ENCODE measurements at regions not wholly inside any gene's neighbourhood (a gene's known extent, or its start where the extent isn't known, plus 50 kb on each side); places are given as distances from the start of the nearest gene placed in this dataset.

GRCh38 chr13:74372511-74372910, 238.3 kb upstream of the KLF12 start:
- no peaks in the 10 kb centered on the region for H3K9me3 ChIP-seq
- no peaks in the 10 kb centered on the region for H3K36me3 ChIP-seq (replicated peaks)
- no peak overlapping the region for H3K4me3 ChIP-seq
- no peaks in the 10 kb centered on the region for H3K27me3 ChIP-seq (ENCODE audit: low read depth)
- no peak for DNase-seq (ENCODE audit: low spot score in 2 of 2)
- in situ Hi-C loops (cut with MboI; ENCODE audit: low sequenced_read_pairs): no loop called here
- no peaks in the 10 kb centered on the region for H3K4me1 ChIP-seq

- DNase-seq (ENCODE audit: low spot score in 2 of 2): no peak
- no peaks in the 10 kb centered on the region for H3K4me1 ChIP-seq
- no peaks in the 10 kb centered on the region for H3K9me3 ChIP-seq
- in situ Hi-C loops (cut with MboI; ENCODE audit: low sequenced_read_pairs): no loop called here
- H3K4me3 ChIP-seq: no peak overlapping the region
- H3K27me3 ChIP-seq (ENCODE audit: low read depth): no peaks in the 10 kb centered on the region
- H3K36me3 ChIP-seq (replicated peaks): no peaks in the 10 kb centered on the region
Measured at GRCh38 chr13:74367193-74367592, 233.0 kb upstream of the KLF12 start.

GRCh38 chr13:74361274-74361673, 227.1 kb upstream of the KLF12 start:
- no peaks in the 10 kb centered on the region for H3K27me3 ChIP-seq (ENCODE audit: low read depth)
- no peak for DNase-seq (ENCODE audit: low spot score in 2 of 2)
- no peaks in the 10 kb centered on the region for H3K4me1 ChIP-seq
- H3K4me3 ChIP-seq: no peak overlapping the region
- in situ Hi-C loops (cut with MboI; ENCODE audit: low sequenced_read_pairs): no loop called here
- H3K36me3 ChIP-seq (replicated peaks): no peaks in the 10 kb centered on the region
- H3K9me3 ChIP-seq: no peaks in the 10 kb centered on the region

- H3K36me3 ChIP-seq (replicated peaks): no peaks in the 10 kb centered on the region
- no peak overlapping the region for H3K4me3 ChIP-seq
- no peaks in the 10 kb centered on the region for H3K4me1 ChIP-seq
- in situ Hi-C loops (cut with MboI; ENCODE audit: low sequenced_read_pairs): no loop called here
- H3K27me3 ChIP-seq (ENCODE audit: low read depth): no peaks in the 10 kb centered on the region
- no peak for DNase-seq (ENCODE audit: low spot score in 2 of 2)
- H3K9me3 ChIP-seq: no peaks in the 10 kb centered on the region
Measured at GRCh38 chr13:74346960-74347359, 212.8 kb upstream of the KLF12 start.

- no peak overlapping the region for H3K4me3 ChIP-seq
- no peaks in the 10 kb centered on the region for H3K27me3 ChIP-seq (ENCODE audit: low read depth)
- H3K9me3 ChIP-seq: no peaks in the 10 kb centered on the region
- no peaks in the 10 kb centered on the region for H3K4me1 ChIP-seq
- no peaks in the 10 kb centered on the region for H3K36me3 ChIP-seq (replicated peaks)
- DNase-seq (ENCODE audit: low spot score in 2 of 2): no peak
- in situ Hi-C loops (cut with MboI; ENCODE audit: low sequenced_read_pairs): no loop called here
Measured at GRCh38 chr13:74338341-74338740, 204.1 kb upstream of the KLF12 start.

GRCh38 chr13:74336546-74336945, 202.3 kb upstream of the KLF12 start:
- Histone ChIP-seq H3K4me3 (no peak overlapping the region), H3K9me3 (no peaks in the 10 kb centered on the region), H3K27me3 (ENCODE audit: low read depth) (no peaks in the 10 kb centered on the region; the same call in 1 of the 2 replicates), H3K36me3 (replicated peaks) (no peaks in the 10 kb centered on the region), H3K4me1 (no peaks in the 10 kb centered on the region)
- DNase-seq (ENCODE audit: low spot score in 2 of 2): no peak
- in situ Hi-C loops (cut with MboI; ENCODE audit: low sequenced_read_pairs): no loop called here

GRCh38 chr13:74335370-74335769, 201.2 kb upstream of the KLF12 start:
- H3K4me1 ChIP-seq: no peaks in the 10 kb centered on the region

GRCh38 chr13:74329962-74330361, 195.8 kb upstream of the KLF12 start:
- Histone ChIP-seq H3K4me3 (no peak overlapping the region), H3K9me3 (no peaks in the 10 kb centered on the region), H3K27me3 (ENCODE audit: low read depth) (no peaks in the 10 kb centered on the region; the same call in 1 of the 2 replicates), H3K4me1 (no peaks in the 10 kb centered on the region), H3K36me3 (replicated peaks) (no peaks in the 10 kb centered on the region)
- no peak for DNase-seq (ENCODE audit: low spot score in 2 of 2)
- in situ Hi-C loops (cut with MboI; ENCODE audit: low sequenced_read_pairs): no loop called here

More at GRCh38 chr13:74335370-74335769, 201.2 kb upstream of the KLF12 start:
- Histone ChIP-seq H3K36me3 (replicated peaks) (no peaks in the 10 kb centered on the region), H3K27me3 (ENCODE audit: low read depth) (no peaks in the 10 kb centered on the region; the same call in 1 of the 2 replicates), H3K9me3 (no peaks in the 10 kb centered on the region), H3K4me3 (no peak overlapping the region)
- in situ Hi-C loops (cut with MboI; ENCODE audit: low sequenced_read_pairs): no loop called here
- no peak for DNase-seq (ENCODE audit: low spot score in 2 of 2)

GRCh38 chr13:74325106-74325505, 190.9 kb upstream of the KLF12 start:
- no peaks in the 10 kb centered on the region for H3K36me3 ChIP-seq (replicated peaks)
- no peak for DNase-seq (ENCODE audit: low spot score in 2 of 2)
- no peak overlapping the region for H3K4me3 ChIP-seq
- H3K9me3 ChIP-seq: no peaks in the 10 kb centered on the region
- H3K4me1 ChIP-seq: no peaks in the 10 kb centered on the region; the same call in 1 of the 2 replicates
- H3K27me3 ChIP-seq (ENCODE audit: low read depth): no peaks in the 10 kb centered on the region
- in situ Hi-C loops (cut with MboI; ENCODE audit: low sequenced_read_pairs): no loop called here

- no peaks in the 10 kb centered on the region for H3K27me3 ChIP-seq (ENCODE audit: low read depth)
- H3K9me3 ChIP-seq: no peaks in the 10 kb centered on the region
- no peaks in the 10 kb centered on the region for H3K36me3 ChIP-seq (replicated peaks)
- no peak overlapping the region for H3K4me3 ChIP-seq
- DNase-seq (ENCODE audit: low spot score in 2 of 2): no peak
- in situ Hi-C loops (cut with MboI; ENCODE audit: low sequenced_read_pairs): no loop called here
- no peaks in the 10 kb centered on the region; the same call in 1 of the 2 replicates for H3K4me1 ChIP-seq
Measured at GRCh38 chr13:74324338-74324737, 190.1 kb upstream of the KLF12 start.

GRCh38 chr13:74322562-74322961, 188.4 kb upstream of the KLF12 start:
- no peaks in the 10 kb centered on the region for H3K9me3 ChIP-seq
- H3K4me3 ChIP-seq: no peak overlapping the region
- in situ Hi-C loops (cut with MboI; ENCODE audit: low sequenced_read_pairs): no loop called here
- no peak for DNase-seq (ENCODE audit: low spot score in 2 of 2)
- H3K36me3 ChIP-seq (replicated peaks): no peaks in the 10 kb centered on the region
- H3K4me1 ChIP-seq: no peaks in the 10 kb centered on the region; the same call in 1 of the 2 replicates
- no peaks in the 10 kb centered on the region for H3K27me3 ChIP-seq (ENCODE audit: low read depth)

GRCh38 chr13:74320282-74320681, 186.1 kb upstream of the KLF12 start:
- Histone ChIP-seq H3K4me1 (no peaks in the 10 kb centered on the region; the same call in 1 of the 2 replicates), H3K27me3 (ENCODE audit: low read depth) (no peaks in the 10 kb centered on the region), H3K36me3 (replicated peaks) (no peaks in the 10 kb centered on the region), H3K4me3 (no peak overlapping the region), H3K9me3 (no peaks in the 10 kb centered on the region)
- DNase-seq (ENCODE audit: low spot score in 2 of 2): no peak
- in situ Hi-C loops (cut with MboI; ENCODE audit: low sequenced_read_pairs): no loop called here

GRCh38 chr13:74316547-74316946, 182.3 kb upstream of the KLF12 start:
- H3K4me3 ChIP-seq: no peak overlapping the region
- no peaks in the 10 kb centered on the region; the same call in none of the 2 replicates for H3K4me1 ChIP-seq
- no peaks in the 10 kb centered on the region for H3K9me3 ChIP-seq
- in situ Hi-C loops (cut with MboI; ENCODE audit: low sequenced_read_pairs): no loop called here
- no peak for DNase-seq (ENCODE audit: low spot score in 2 of 2)
- no peaks in the 10 kb centered on the region for H3K36me3 ChIP-seq (replicated peaks)
- H3K27me3 ChIP-seq (ENCODE audit: low read depth): no peaks in the 10 kb centered on the region

GRCh38 chr13:74306496-74306895, 172.3 kb upstream of the KLF12 start:
- no peak overlapping the region for H3K4me3 ChIP-seq
- in situ Hi-C loops (cut with MboI; ENCODE audit: low sequenced_read_pairs): no loop called here
- DNase-seq (ENCODE audit: low spot score in 2 of 2): peak; percentile 61 to 76
- no peaks in the 10 kb centered on the region for H3K36me3 ChIP-seq (replicated peaks)
- peaks cover 8% of the 10 kb centered on the region for H3K4me1 ChIP-seq
- H3K27me3 ChIP-seq (ENCODE audit: low read depth): no peaks in the 10 kb centered on the region
- no peaks in the 10 kb centered on the region for H3K9me3 ChIP-seq

GRCh38 chr13:74305876-74306275, 171.7 kb upstream of the KLF12 start:
- DNase-seq (ENCODE audit: low spot score in 2 of 2): peak; percentile 10 to 14
- no peaks in the 10 kb centered on the region for H3K9me3 ChIP-seq
- H3K4me1 ChIP-seq: peaks cover 8% of the 10 kb centered on the region
- in situ Hi-C loops (cut with MboI; ENCODE audit: low sequenced_read_pairs): no loop called here
- no peak overlapping the region for H3K4me3 ChIP-seq
- H3K27me3 ChIP-seq (ENCODE audit: low read depth): no peaks in the 10 kb centered on the region
- H3K36me3 ChIP-seq (replicated peaks): no peaks in the 10 kb centered on the region
